Heart right ventricle (tissue), 16 donors: ENCODE measurements at regions not wholly inside any gene's neighbourhood (a gene's known extent, or its start where the extent isn't known, plus 50 kb on each side); places are given as distances from the start of the nearest gene placed in this dataset.

ENCODE experiments used
- ATAC-seq, 8 donors: fragments of 200-7000 bp; cut with Tn5 transposase; one replicate each; pipeline ENCODE4 v1.9.1; 2020; ENCODE audit warnings: mild to moderate bottlenecking in 8 of 8, moderate library complexity in 8 of 8, moderate number of reproducible peaks in 1 of 8
- DNase-seq, 2 donors: peaks; one replicate each; pipeline ENCODE4 v3.0.0-alpha.2; 2020
- H3K27ac ChIP-seq, 10 donors: fragments of 200-600 bp; sonication (generic) in 2 of 10; one replicate each; pipeline versions ENCODE4 v1.5.0 to v1.8.0; 2020 to 2022; ENCODE audit warnings: mild to moderate bottlenecking in 3 of 10
- H3K27me3 ChIP-seq, 7 donors: fragments of 200-600 bp; one replicate each; pipeline ENCODE4 v1.8.0; 2021 to 2022; ENCODE audit warnings: mild to moderate bottlenecking in 2 of 7
- H3K36me3 ChIP-seq, 9 donors: fragments of 200-600 bp; sonication (generic) in 1 of 9; one replicate each; pipeline versions ENCODE4 v1.5.0 to v1.8.0; 2020 to 2022; ENCODE audit warnings: mild to moderate bottlenecking in 2 of 9
- H3K4me1 ChIP-seq, 9 donors: fragments of 200-600 bp; sonication (generic) in 1 of 9; one replicate each; pipeline versions ENCODE4 v1.5.0 to v1.8.0; 2020 to 2022; ENCODE audit warnings: mild to moderate bottlenecking in 4 of 9
- H3K4me3 ChIP-seq, 10 donors: fragments of 200-600 bp; sonication (generic) in 2 of 10; one replicate each; pipeline versions ENCODE4 v1.5.0 to v1.8.0; 2020 to 2022; ENCODE audit warnings: mild to moderate bottlenecking in 7 of 10, moderate library complexity in 2 of 10
- H3K9me3 ChIP-seq, 11 donors: fragments of 200-600 bp in 10 of 11; sonication (generic) in 2 of 11; one replicate each; pipeline versions ENCODE4 v1.5.0 to v1.8.0; 2013 to 2022; ENCODE audit warnings: mild to moderate bottlenecking in 2 of 11, control low read depth in 1 of 11, moderate library complexity in 1 of 11
- CTCF ChIP-seq, 9 donors: fragments of 200-600 bp; sonication (generic) in 2 of 9; IDR thresholded peaks; one replicate each; pipeline versions ENCODE4 v1.5.0 to v1.8.0; 2021 to 2022; ENCODE audit warnings: antibody characterized with exemption in 9 of 9, mild to moderate bottlenecking in 5 of 9, moderate library complexity in 1 of 9
- WGBS, 2 donors: extraction: QIAGEN DNeasy Blood & Tissue Kit; methylation state at CpG; one replicate each; pipeline ENCODE4 v1.1.7; 2013; ENCODE audit warnings: inconsistent platforms in 1 of 2; 5-methylcytosine and 5-hydroxymethylcytosine counted together
- intact Hi-C, 10 donors: fragments of 100-400 bp; cut with DNase I; formaldehyde crosslinking; loops; one replicate each; pipeline versions ENCODE4 v1.11.1 to v1.14.2; 2022
- donor health status: Arrhythmogenic right ventricular cardiomyopathy.
- donor health status: ischemic (EF 13 %, LVEDD 7.1; RV severe dilation, severe dysfunction).
- donor health status: healthy with polysubstance abuse.
- donor health status: DM: no; HTN: yes; CAD: no.
- donor health status: DM: no; HTN: no; CAD: no.
- donor health status: ischemic (EF 25% LVEDD 6.9; RV normal size, moderate dysfunction).
- donor health status: ischemic (EF 25% LVEDD 5.7; RV mildly dilated, moderate dysfunction).
- donor health status: healthy.
- donor health status: DM: yes; HTN: yes; CAD: no.
- donor health status: Ischemic cardiomyopathy.
- donor health status: ischemic (EF 35%, LVEDD 5.7; RV mildly dilated, moderate dysfunction).
- donor health status: nonischemic (EF 11% LVEDD 7.7; RV severe dilation, severe dysfunction).
- donor health status: DM: yes; HTN: yes; CAD: no.
- donor health status: PGD.
- donor health status: ischemic (EF 29% LVEDD 5.4; RV normal size, mild dysfunction).
- donor health status: nonischemic (EF 23%, LVEDD 6.1; RV moderate dilation, normal function).

- ATAC-seq (no peak), DNase-seq (no peak)
- H3K36me3 ChIP-seq = no peaks in the 10 kb centered on the region
- intact Hi-C loops = no loop called here
- 93 to 97% methylated on average over 8 of the region's 8 CpGs for WGBS, 2 donors
- no peaks in the 10 kb centered on the region for H3K27me3 ChIP-seq
- no peak overlapping the region for H3K27ac ChIP-seq
- peaks cover 0 to 10% (median 0%) of the 10 kb centered on the region in 11 donors for H3K9me3 ChIP-seq
- no peak for TF ChIP-seq CTCF (IDR thresholded peaks at IDR 0.05)
- peaks cover 0 to 21% (median 3%) of the 10 kb centered on the region in 9 donors for H3K4me1 ChIP-seq
- no peak overlapping the region for H3K4me3 ChIP-seq
Observed at GRCh38 chr4:19727141-19727540, 524.6 kb upstream of the SLIT2 start.

- intact Hi-C loops = no loop called here
- Histone ChIP-seq H3K9me3 (peaks cover 0 to 2% (median 0%) of the 10 kb centered on the region in 11 donors), H3K4me1 (peaks cover 0 to 16% (median 3%) of the 10 kb centered on the region in 9 donors), H3K4me3 (no peak overlapping the region), H3K27me3 (no peaks in the 10 kb centered on the region), H3K36me3 (no peaks in the 10 kb centered on the region), H3K27ac (no peak overlapping the region)
- WGBS, 2 donors = 79 to 84% methylated on average over 3 of the region's 3 CpGs
- TF ChIP-seq CTCF (IDR thresholded peaks at IDR 0.05) = no peak
- no peak for ATAC-seq
- DNase-seq = no peak
Observed at GRCh38 chr4:19725130-19725529, 526.6 kb upstream of the SLIT2 start.

GRCh38 chr4:19722404-19722803, 529.3 kb upstream of the SLIT2 start:
- intact Hi-C loops = no loop called here
- TF ChIP-seq CTCF (IDR thresholded peaks at IDR 0.05) = no peak
- 55 to 67% methylated on average over 1 of the region's 1 CpG for WGBS, 2 donors

GRCh38 chr4:19721587-19721986, 530.1 kb upstream of the SLIT2 start:
- Histone ChIP-seq H3K27ac (no peak overlapping the region), H3K4me3 (no peak overlapping the region), H3K9me3 (peaks cover 0 to 3% (median 0%) of the 10 kb centered on the region in 11 donors), H3K27me3 (no peaks in the 10 kb centered on the region), H3K4me1 (peaks cover 0 to 6% (median 0%) of the 10 kb centered on the region in 9 donors), H3K36me3 (no peaks in the 10 kb centered on the region)
- TF ChIP-seq CTCF (IDR thresholded peaks at IDR 0.05) = no peak
- intact Hi-C loops = no loop called here
- DNase-seq (no peak), ATAC-seq (no peak)

More at GRCh38 chr4:19722404-19722803, 529.3 kb upstream of the SLIT2 start:
- peaks cover 0 to 3% (median 0%) of the 10 kb centered on the region in 11 donors for H3K9me3 ChIP-seq
- H3K27ac ChIP-seq = no peak overlapping the region
- no peak overlapping the region for H3K4me3 ChIP-seq
- peaks cover 0 to 6% (median 0%) of the 10 kb centered on the region in 9 donors for H3K4me1 ChIP-seq
- no peaks in the 10 kb centered on the region for H3K36me3 ChIP-seq
- DNase-seq = no peak
- ATAC-seq = no peak
- H3K27me3 ChIP-seq = no peaks in the 10 kb centered on the region
